ENCODE measurements at regions not wholly inside any gene's neighbourhood (a gene's known extent, or its start where the extent isn't known, plus 50 kb on each side); places are given as distances from the start of the nearest gene placed in this dataset.
"Not testable (repeated sequence)": the region's sequence is repeated elsewhere in the genome, so short reads cannot be mapped to it uniquely, and the experiment has no call there.

GRCh38 chr1:208979776-208980175, 603.7 kb upstream of the CAMK1G start:
- FAIRE-seq = no peak

- FAIRE-seq = no peak
Measured at GRCh38 chr1:208980605-208981004, 602.9 kb upstream of the CAMK1G start.

GRCh38 chr1:208985231-208985630, 598.3 kb upstream of the CAMK1G start:
- FAIRE-seq = no peak

GRCh38 chr1:208988811-208989222, 594.7 kb upstream of the CAMK1G start:
- peak; percentile 30 for FAIRE-seq

- FAIRE-seq = no peak
Measured at GRCh38 chr1:208990456-208990855, 593.1 kb upstream of the CAMK1G start.

- not testable (repeated sequence) for FAIRE-seq
Measured at GRCh38 chr1:208997053-208997452, 586.5 kb upstream of the CAMK1G start.

- FAIRE-seq = no peak
Measured at GRCh38 chr1:208997726-208998312, 585.7 kb upstream of the CAMK1G start.

GRCh38 chr1:209008586-209008985, 574.9 kb upstream of the CAMK1G start:
- FAIRE-seq = no peak

GRCh38 chr1:209010475-209011230, 572.9 kb upstream of the CAMK1G start:
- FAIRE-seq = no peak

GRCh38 chr1:209012443-209013196, 570.9 kb upstream of the CAMK1G start:
- no peak for FAIRE-seq

- FAIRE-seq = no peak
Measured at GRCh38 chr1:209015092-209015491, 568.4 kb upstream of the CAMK1G start.

- FAIRE-seq = no peak
Measured at GRCh38 chr1:209021622-209022021, 561.9 kb upstream of the CAMK1G start.

- no peak for FAIRE-seq
Measured at GRCh38 chr1:209023790-209024189, 559.7 kb upstream of the CAMK1G start.

GRCh38 chr1:209029737-209030136, 553.8 kb upstream of the CAMK1G start:
- FAIRE-seq = no peak

GRCh38 chr1:209030454-209031167, 552.9 kb upstream of the CAMK1G start:
- no peak for FAIRE-seq

GRCh38 chr1:209037064-209037463, 546.5 kb upstream of the CAMK1G start:
- FAIRE-seq = no peak

GRCh38 chr1:209038316-209038715, 545.2 kb upstream of the CAMK1G start:
- FAIRE-seq = no peak

- FAIRE-seq = no peak
Measured at GRCh38 chr1:209038735-209039134, 544.8 kb upstream of the CAMK1G start.

- FAIRE-seq = no peak
Measured at GRCh38 chr1:209040351-209040750, 543.2 kb upstream of the CAMK1G start.

GRCh38 chr1:209041927-209042326, 541.6 kb upstream of the CAMK1G start:
- FAIRE-seq = no peak

GRCh38 chr1:209042413-209042812, 541.1 kb upstream of the CAMK1G start:
- FAIRE-seq = no peak

GRCh38 chr1:209045331-209046057, 538.0 kb upstream of the CAMK1G start:
- no peak for FAIRE-seq

GRCh38 chr1:209046058-209046417, 537.5 kb upstream of the CAMK1G start:
- FAIRE-seq = no peak
